T-helper 2 cell (primary cell): ENCODE measurements at regions not wholly inside any gene's neighbourhood (a gene's known extent, or its start where the extent isn't known, plus 50 kb on each side); places are given as distances from the start of the nearest gene placed in this dataset.
"Not testable (repeated sequence)": the region's sequence is repeated elsewhere in the genome, so short reads cannot be mapped to it uniquely, and the experiment has no call there.

Source experiments
- DNase-seq, 5 experiments: peaks; one replicate each; pipeline versions ENCODE4 v3.0.0 to v3.0.0-alpha.2; 2012 to 2022

DNA sequence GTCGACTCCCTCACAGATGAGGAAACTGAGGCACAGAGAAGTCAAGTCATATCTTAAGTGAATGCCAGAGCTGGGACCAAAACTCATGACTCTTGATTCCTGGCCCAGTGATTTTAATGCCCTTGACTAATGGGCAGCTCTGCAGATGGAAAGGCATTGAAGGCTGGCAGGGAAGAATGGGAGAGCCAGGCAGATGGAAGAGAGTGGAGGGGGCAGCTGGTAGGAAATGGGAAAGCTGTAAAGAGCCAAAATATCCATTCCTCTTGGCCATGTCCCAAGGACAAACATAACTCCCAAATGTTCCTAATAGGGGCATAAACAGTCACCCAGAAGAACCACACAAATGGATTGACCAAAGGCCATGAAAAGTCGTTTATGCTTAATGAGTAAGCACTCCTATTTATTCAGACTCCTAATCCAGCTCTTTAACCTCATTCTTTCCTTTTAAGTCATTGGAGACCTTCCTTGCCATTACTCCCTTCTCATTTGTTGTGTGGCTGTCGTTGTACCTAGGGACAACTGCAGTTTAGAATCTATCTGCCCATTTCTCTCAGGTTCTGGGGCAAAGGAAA lies 330.5 kb upstream of the ROPN1 start:
- no peak for DNase-seq

DNA sequence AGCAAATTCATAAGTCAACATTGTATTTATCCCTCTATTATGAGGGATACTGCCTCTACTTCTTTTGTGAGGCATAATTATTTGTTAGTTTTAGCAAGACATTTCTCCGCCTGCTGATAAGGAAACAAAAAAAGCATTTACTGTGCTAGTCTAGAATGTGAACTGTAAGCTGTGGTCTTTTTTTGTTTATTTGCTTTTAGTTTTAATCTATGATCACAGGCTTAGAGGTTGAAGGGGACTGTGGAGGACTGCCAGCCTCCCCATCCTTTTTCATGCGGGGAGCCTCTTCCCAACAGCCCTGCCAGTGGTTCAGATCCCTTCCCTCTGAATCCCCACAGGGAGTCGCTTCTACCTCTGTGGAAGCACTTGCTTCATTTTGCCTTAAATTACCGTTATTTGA lies 331.0 kb upstream of the ROPN1 start:
- DNase-seq = no peak

- DNase-seq = no peak
Measured at GRCh38 chr3:124325248-124325647, 333.3 kb upstream of the ROPN1 start.

DNA sequence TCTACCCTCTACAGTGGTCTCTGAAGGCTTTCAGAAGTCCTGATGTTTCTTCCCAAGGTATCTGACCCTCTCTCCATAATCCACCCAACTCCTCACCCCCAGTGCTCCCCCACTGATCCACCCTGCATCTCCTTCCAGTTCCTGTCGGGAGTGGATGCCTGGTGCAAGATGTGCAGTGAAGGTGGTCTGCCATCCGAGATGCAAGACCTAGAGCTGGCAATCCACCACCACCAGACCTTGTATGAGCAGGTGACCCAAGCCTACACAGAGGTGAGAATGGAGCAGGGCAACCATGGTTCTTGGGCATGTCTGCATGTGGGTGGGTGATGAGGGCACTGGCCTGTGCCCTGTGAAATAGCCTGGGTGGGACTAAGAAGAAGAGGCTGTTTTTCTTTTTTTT lies 337.8 kb upstream of the ROPN1 start:
- no peak for DNase-seq

GRCh38 chr3:124333931-124334640 lies 342.2 kb upstream of the ROPN1 start:
- DNase-seq = no peak

DNA sequence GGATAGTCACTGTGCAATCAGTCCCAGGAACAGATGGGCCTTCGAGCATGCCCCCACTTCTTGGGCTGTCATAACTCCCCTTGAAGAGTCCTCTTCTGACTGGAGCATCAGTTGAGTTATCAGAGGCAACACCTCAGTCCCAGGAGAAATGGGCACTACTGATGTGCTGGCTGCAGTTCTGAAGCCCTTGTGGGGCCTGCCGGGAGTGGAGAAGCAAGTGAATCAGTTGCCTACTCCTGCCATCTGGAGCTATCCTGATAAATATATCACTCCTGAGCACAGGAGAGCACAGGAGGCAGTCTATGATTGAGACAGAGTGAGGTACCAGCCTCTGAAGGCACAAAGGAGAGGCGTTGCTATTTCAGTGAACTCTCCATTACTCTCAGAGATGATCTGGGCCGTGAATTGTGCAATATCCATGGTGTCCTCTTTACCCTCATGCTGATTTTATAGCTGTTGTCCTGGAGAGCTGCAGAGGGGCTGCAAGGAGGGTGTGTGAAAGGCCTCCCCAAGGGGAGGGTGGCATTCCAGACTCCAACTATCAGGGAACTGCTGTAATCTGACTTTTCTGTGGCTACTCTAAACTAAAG lies 344.2 kb upstream of the ROPN1 start:
- DNase-seq = no peak

- DNase-seq = no peak
Measured at GRCh38 chr3:124345845-124346244, 353.9 kb upstream of the ROPN1 start.

DNA sequence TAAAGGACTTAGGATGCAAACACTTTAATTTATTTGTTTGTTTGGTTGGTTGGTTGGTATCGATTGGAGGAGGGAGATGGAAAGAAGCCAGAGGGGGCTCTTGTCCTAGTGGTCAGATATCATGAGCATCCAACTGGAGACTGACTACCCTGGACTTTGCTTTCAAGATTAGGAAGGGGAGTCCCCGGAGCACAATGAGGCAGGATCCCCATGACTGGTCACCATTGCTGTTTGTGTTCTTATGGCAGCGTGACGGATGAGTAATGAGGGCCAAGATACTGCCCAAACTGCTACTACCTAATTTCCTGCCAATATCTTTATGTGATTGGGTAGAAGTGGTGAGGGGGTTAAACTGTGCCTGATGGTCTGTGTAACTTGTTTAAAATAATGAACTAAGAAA lies 354.6 kb upstream of the ROPN1 start:
- no peak for DNase-seq

GRCh38 chr3:124347418-124347817 lies 355.5 kb upstream of the ROPN1 start:
- DNase-seq = peak in 1 of 5 experiments; percentile 3

- DNase-seq = not testable (repeated sequence)
Measured at GRCh38 chr3:124348555-124348954, 356.6 kb upstream of the ROPN1 start.

- DNase-seq = peak in 1 of 5 experiments; percentile 12
Measured at GRCh38 chr3:124351430-124352148, 359.7 kb upstream of the ROPN1 start.

DNA sequence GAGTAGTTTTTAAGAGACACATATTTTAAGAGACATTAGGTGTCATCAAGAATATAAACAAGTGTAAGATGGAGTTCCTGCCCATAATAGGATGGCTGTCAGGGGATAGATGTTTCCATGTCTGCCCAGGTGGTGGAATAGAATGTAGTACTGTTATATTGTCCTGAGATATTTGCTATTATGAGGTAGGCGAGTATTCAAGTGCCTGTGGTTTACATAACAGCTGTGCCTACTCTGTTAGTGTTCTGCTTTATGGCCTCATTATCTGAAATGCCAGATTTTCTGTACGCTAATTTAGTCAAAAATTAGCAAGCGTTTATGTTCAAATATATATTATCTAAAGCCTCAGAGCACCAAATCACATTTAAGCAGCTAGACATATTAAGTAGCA lies 360.2 kb upstream of the ROPN1 start:
- no peak for DNase-seq

GRCh38 chr3:124353691-124354090 lies 361.8 kb upstream of the ROPN1 start:
- no peak for DNase-seq

DNA sequence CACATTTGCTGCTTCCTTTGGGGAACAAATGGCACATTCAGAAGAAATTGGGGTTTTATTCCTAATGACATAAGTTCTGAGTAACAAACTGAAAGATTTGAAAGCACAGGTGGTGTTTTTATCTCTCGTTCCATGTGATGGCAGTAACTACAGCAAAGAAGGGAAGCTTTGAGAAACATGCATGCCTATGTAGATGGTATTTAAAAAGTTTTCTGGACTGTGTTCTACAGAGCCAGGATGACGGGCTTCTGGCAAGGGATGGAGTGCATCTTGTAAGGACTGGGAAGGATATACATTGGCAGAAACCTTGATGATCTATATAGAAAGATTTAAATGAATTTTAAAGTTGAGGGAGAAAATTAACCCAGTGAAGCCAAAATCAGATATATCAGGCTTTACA lies 362.2 kb upstream of the ROPN1 start:
- no peak for DNase-seq

GRCh38 chr3:124358156-124358555 lies 366.2 kb upstream of the ROPN1 start:
- no peak for DNase-seq

DNA sequence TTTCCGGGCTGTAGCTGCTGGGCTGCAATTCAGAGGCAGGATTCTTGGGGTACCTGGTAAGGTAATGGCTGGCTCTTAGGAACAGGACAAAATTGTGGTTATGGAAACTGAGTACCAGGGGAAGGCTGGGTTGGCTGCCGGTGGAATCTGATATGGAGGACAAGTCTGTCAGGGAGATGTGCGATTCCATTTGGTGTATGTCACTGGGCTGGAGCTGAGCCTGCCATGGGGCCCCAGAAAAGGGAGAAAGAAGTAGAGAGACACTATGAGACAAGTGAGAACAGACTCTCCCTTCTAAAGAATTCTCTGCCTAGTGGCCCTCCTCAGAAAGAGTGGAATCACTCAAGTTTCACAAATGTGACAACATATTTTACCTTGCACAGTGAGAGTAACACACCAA lies 368.2 kb upstream of the ROPN1 start:
- DNase-seq = no peak

- DNase-seq = no peak
Measured at GRCh38 chr3:124360563-124360962, 368.6 kb upstream of the ROPN1 start.

DNA sequence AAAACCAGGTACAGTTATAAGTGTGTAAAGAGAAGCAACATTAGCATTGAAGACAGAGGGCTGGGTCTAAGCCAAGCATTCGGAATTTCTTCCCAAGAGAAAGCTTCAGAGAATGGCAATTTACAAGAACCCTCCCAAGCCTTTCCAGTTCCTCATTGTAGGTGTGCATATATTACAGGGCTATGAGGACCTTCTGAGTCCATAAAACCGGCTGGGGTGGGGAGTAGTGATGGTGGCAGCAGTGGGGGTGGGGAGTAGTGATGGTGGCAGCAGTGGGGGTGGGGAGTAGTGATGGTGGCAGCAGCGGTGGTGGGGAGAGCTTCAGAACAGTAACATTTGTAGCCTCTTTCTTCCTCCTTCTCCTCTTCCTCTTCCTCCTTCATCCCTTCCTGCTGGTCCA lies 368.7 kb upstream of the UMPS start:
- no peak for DNase-seq

- no peak for DNase-seq
Measured at GRCh38 chr3:124362455-124362854, 367.8 kb upstream of the UMPS start.

- DNase-seq = no peak
Measured at GRCh38 chr3:124363476-124363875, 366.8 kb upstream of the UMPS start.

DNA sequence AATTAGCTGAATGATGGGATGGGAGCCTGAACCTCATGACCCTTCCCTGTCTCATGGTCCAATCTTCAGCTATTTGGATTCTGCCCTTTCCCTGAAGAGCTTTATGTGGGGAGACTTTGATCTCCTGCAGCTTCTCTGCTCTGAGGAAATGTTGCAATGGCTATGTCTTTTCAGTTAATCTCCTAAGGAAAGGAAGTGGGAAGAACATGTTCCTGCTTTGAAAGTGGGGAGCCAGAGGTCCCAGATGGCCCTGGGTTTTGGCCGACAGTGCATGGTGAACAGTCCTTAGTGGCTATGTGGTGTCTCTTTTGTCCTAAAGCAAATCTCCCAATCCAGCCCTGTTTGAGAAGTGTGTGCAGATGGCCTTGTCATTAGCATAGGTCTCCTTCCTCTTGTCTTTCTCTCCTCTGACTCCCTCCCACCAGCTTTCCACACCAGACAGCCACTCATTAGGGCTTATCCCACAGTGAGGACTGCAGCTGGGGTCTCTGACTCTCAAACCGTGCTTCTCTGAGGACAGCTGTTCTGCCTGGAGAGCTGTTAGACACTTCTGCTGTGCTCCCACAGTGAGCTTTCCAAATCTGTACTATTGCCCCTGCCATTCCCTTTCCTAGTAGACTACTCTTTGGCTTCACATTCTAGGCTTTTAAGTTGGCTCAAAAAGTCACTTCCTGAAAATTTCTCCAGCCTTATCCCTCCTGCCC lies 365.8 kb upstream of the UMPS start:
- no peak for DNase-seq

DNA sequence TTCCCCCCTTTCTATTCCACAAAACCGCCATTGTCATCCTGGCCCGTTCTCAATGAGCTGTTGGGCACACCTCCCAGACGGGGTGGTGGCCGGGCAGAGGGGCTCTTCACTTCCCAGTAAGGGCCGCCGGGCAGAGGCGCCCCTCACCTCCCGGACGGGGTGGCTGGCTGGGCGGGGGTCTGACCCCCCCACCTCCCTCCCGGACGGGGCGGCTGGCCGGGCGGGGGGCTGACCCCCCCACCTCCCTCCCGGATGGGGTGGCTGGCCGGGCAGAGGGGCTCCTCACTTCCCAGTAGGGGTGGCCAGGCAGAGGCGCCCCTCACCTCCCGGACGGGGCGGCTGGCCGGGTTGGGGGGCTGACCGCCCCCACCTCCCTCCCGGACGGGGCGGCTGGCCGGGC lies 363.6 kb upstream of the UMPS start:
- not testable (repeated sequence) for DNase-seq

DNA sequence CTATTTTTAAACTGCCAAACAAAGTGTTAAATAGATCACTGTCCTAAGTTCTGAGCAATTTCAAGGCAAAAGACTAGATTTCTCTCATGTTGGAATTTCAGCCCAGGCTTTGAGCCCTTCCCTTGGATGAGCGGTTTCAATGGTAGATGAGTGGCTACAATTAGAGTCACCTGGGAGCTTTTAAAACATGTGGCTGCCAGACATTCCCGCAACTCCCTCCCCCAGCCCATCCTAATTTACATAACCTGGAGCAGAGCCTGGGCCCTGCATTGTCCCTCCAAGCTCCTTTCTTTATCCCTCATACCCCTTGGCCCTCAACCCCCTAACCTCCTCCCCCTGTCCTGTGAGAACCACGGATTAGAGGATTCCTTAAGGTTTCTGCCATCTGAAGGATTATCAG lies 357.5 kb upstream of the UMPS start:
- DNase-seq = no peak
